ENCODE measurements at regions not wholly inside any gene's neighbourhood (a gene's known extent, or its start where the extent isn't known, plus 50 kb on each side); places are given as distances from the start of the nearest gene placed in this dataset.

DNA sequence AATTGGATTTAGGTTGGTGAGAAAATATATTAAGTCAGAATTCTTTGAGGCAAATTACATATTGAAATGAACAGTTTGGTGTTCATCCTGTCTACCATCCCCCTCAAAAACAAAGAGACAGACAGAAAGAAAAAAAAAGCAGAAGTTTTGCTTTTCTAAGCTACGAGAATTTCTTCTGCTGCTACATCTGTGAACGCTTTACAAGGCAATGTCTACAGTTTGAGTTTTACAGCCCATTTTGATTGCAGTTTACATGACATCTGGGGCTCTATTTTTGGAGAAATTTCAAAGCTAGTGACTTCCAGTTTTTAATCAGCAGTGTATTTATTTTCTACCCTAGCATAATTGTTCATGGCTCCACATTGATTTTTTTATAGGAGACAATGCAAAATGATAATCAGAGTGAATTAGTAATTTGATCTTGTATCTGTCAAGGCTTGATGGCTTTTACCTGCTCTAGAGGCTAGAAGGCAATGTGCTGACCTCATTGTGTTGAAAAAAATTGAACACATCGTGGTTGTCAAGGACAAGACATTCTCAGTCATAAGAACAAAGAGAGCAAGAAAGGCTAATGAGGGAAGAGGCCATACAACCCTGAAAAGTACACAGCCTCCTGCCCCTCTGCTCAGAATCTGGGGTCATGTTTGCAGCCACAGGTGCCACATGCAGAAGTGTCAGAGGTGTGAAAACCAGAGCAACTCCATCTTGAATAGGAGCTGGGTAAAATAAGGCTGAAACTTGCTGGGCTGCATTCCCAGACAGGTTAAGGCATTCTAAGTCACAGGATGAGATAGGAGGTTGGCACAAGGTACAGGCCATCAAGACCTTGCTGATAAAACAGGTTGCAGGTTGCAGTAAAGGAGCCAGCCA, 201.0 kb upstream of the CAMK1G start:
- no peaks in the 10 kb centered on the region for H3K9me3 ChIP-seq
- no peak overlapping the region for H3K27ac ChIP-seq (replicated peaks in 1 of 4)
- H3K27me3 ChIP-seq: no peaks in the 10 kb centered on the region
- H3K4me1 ChIP-seq: no peaks in the 10 kb centered on the region
- H3K36me3 ChIP-seq: no peaks in the 10 kb centered on the region
- intact Hi-C loops (cut with DNase I): no loop called here
- TF ChIP-seq, protein P1, sequence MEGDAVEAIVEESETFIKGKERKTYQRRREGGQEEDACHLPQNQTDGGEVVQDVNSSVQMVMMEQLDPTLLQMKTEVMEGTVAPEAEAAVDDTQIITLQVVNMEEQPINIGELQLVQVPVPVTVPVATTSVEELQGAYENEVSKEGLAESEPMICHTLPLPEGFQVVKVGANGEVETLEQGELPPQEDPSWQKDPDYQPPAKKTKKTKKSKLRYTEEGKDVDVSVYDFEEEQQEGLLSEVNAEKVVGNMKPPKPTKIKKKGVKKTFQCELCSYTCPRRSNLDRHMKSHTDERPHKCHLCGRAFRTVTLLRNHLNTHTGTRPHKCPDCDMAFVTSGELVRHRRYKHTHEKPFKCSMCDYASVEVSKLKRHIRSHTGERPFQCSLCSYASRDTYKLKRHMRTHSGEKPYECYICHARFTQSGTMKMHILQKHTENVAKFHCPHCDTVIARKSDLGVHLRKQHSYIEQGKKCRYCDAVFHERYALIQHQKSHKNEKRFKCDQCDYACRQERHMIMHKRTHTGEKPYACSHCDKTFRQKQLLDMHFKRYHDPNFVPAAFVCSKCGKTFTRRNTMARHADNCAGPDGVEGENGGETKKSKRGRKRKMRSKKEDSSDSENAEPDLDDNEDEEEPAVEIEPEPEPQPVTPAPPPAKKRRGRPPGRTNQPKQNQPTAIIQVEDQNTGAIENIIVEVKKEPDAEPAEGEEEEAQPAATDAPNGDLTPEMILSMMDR (IDR thresholded peaks at IDR 0.05): no peak
- TF ChIP-seq POLR2A (IDR thresholded peaks at IDR 0.05; ENCODE audit: low read depth) (no peak), EP300 (IDR thresholded peaks at IDR 0.05) (no peak), POLR2AphosphoS5 (IDR thresholded peaks at IDR 0.05) (no peak)
- no peak for DNase-seq (ENCODE audit: extremely low spot score)
- no peak overlapping the region for H3K4me3 ChIP-seq
- WGBS: 49% methylated on average over 3 of the region's 3 CpGs

DNA sequence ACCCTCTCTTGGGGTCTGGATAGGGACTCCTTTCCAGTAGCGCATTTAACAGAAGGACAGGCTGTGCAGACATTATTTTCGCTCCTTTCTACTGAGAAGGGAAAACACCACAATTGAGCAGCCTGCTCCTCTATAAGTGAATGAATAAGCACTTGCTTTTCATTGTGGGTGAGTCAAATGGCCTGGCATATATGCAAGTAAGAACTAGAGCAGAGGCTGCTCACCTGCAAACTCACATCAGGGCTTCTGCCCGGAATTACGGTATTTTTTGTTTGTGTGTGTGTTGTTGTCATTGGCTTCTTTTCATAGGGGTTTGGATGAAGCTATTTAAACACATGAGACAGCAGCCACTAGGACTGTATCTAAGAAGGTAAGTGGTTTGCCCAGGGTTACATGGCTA, 200.1 kb upstream of the CAMK1G start:
- H3K27me3 ChIP-seq: no peaks in the 10 kb centered on the region
- H3K4me1 ChIP-seq: no peaks in the 10 kb centered on the region

DNA sequence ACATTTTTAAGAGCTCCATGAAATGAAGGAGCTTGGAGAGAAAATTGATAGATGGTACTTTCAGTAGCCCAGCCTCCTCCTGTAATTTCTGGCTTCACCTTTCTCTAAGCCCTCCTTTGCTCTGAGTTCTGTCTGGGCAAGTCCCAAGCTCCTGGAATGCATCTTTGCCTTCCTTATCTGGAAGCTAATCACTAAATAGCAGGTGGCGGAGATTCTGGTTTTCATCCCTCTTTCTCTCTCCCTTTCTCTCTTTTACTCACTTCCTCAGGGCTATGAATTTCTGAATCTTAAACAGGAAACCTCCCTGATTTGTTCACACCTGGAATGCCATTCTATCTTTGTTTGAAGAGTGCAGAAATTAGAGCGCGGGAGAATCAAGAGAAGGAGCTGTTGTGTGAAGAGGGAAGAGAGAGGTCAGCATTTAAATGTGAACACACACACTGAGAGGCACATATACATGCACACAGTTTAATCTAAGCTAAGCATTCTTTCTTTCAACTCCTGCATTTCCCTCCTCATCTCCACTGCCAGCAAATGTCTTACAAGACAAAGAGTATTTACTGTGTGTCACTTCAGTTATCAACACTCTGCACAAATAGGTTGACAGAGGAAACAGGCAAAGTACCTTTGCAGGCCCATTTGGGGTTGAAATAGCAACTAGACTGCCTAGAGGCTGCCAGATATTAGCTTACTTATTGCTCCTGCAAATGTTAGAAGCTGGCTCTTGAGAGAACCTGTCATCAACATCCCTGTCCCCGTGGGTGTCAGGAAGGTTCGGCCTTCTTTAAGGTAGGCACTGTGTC, 199.4 kb upstream of the CAMK1G start:
- TF ChIP-seq EP300 (IDR thresholded peaks at IDR 0.05) (no peak), POLR2A (IDR thresholded peaks at IDR 0.05; ENCODE audit: low read depth) (no peak), POLR2AphosphoS5 (IDR thresholded peaks at IDR 0.05) (no peak)
- TF ChIP-seq, protein P1 (IDR thresholded peaks at IDR 0.05): no peak

More for the DNA sequence above, 200.1 kb upstream of the CAMK1G start:
- WGBS: 97% methylated on average over 4 of the region's 4 CpGs
- no peak overlapping the region for H3K27ac ChIP-seq (replicated peaks in 1 of 4)
- H3K36me3 ChIP-seq: no peaks in the 10 kb centered on the region
- H3K4me3 ChIP-seq: no peak overlapping the region
- intact Hi-C loops (cut with DNase I): no loop called here
- TF ChIP-seq EP300 (IDR thresholded peaks at IDR 0.05): no peak
- TF ChIP-seq, protein P1 (IDR thresholded peaks at IDR 0.05): no peak
- no peak for TF ChIP-seq POLR2AphosphoS5 (IDR thresholded peaks at IDR 0.05)
- no peak for TF ChIP-seq POLR2A (IDR thresholded peaks at IDR 0.05; ENCODE audit: low read depth)
- H3K9me3 ChIP-seq: no peaks in the 10 kb centered on the region
- no peak for DNase-seq (ENCODE audit: extremely low spot score)

DNA sequence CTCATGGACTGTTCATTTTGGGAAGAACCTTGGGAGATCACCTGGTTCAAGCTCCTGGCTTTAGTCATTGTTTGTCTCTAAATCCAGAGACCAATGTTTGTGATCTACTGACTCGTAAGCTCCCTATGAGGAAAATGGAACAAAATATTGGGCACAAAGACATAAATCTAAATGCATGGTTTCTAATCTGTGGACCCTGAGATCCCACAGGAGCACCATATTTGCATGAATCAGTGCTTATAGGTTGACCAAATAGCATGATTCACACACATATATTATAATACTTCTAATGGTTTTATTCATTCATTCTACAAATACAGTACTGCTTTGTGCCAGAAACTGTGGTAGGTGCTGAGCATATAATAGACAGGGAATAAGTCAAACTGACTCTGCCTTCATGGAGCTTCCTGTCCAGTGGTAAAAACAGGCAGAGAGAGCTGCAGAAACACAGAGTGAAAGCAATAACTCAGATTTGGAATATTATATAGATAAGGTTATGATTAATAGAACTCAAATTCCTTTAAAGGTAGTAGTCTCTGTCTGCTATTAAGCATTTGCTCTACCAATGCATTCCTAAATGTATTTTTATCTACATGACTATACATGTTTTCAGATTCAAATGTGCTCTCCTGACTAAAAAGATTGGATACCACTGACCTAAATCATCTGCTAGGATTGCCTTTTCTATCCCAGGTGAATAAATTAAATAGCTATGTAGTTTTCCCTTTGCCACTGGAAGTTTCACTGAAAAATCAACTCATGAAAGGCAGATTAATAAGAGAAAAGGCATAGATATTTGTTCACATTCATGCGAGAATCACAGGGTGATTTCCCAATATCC, 198.6 kb upstream of the CAMK1G start:
- no peak overlapping the region for H3K4me3 ChIP-seq
- H3K27ac ChIP-seq (replicated peaks in 1 of 4): no peak overlapping the region
- whole genome bisulfite sequencing: 94% methylated on average over 2 of the region's 2 CpGs
- intact Hi-C loops (cut with DNase I): no loop called here
- H3K27me3 ChIP-seq: no peaks in the 10 kb centered on the region
- DNase-seq (ENCODE audit: extremely low spot score): no peak
- no peak for TF ChIP-seq POLR2AphosphoS5 (IDR thresholded peaks at IDR 0.05)
- no peak for TF ChIP-seq POLR2A (IDR thresholded peaks at IDR 0.05; ENCODE audit: low read depth)
- TF ChIP-seq, protein P1 (IDR thresholded peaks at IDR 0.05): no peak
- TF ChIP-seq EP300 (IDR thresholded peaks at IDR 0.05): no peak
- H3K9me3 ChIP-seq: no peaks in the 10 kb centered on the region
- no peaks in the 10 kb centered on the region for H3K36me3 ChIP-seq
- no peaks in the 10 kb centered on the region for H3K4me1 ChIP-seq

More for the DNA sequence above, 199.4 kb upstream of the CAMK1G start:
- no peak overlapping the region for H3K4me3 ChIP-seq
- no peaks in the 10 kb centered on the region for H3K36me3 ChIP-seq
- 80% methylated on average over 5 of the region's 5 CpGs for WGBS
- H3K4me1 ChIP-seq: no peaks in the 10 kb centered on the region
- H3K27ac ChIP-seq (replicated peaks in 1 of 4): no peak overlapping the region
- no peaks in the 10 kb centered on the region for H3K9me3 ChIP-seq
- no peaks in the 10 kb centered on the region for H3K27me3 ChIP-seq
- intact Hi-C loops (cut with DNase I): no loop called here
- no peak for DNase-seq (ENCODE audit: extremely low spot score)
